A172 (cell line): ENCODE measurements at regions not wholly inside any gene's neighbourhood (a gene's known extent, or its start where the extent isn't known, plus 50 kb on each side); places are given as distances from the start of the nearest gene placed in this dataset.

Experiments
- DNase-seq: peaks from one replicate; pipeline ENCODE4 v3.0.0-alpha.2; 2015; ENCODE audit warnings: low spot score

GRCh38 chr1:10896673-10897072, 100.2 kb upstream of the CASZ1 start:
- DNase-seq = no peak

- DNase-seq = peak; percentile 12
Measured at GRCh38 chr1:10897321-10897980, 101.0 kb upstream of the CASZ1 start.

GRCh38 chr1:10897981-10898728, 101.7 kb upstream of the CASZ1 start:
- peak; percentile 76 for DNase-seq

- no peak for DNase-seq
Measured at GRCh38 chr1:10898921-10899320, 102.5 kb upstream of the CASZ1 start.

- DNase-seq = no peak
Measured at GRCh38 chr1:10899490-10900250, 103.2 kb upstream of the CASZ1 start.

GRCh38 chr1:10900251-10900651, 103.8 kb upstream of the CASZ1 start:
- DNase-seq = no peak

GRCh38 chr1:10900691-10901090, 104.2 kb upstream of the CASZ1 start:
- DNase-seq = peak; percentile 28

- peak; percentile 42 for DNase-seq
Measured at GRCh38 chr1:10901091-10901890, 104.8 kb upstream of the CASZ1 start.

GRCh38 chr1:10901891-10902805, 105.7 kb upstream of the CASZ1 start:
- peak; percentile 14 for DNase-seq

GRCh38 chr1:10903421-10903820, 107.0 kb upstream of the CASZ1 start:
- no peak for DNase-seq

- DNase-seq = no peak
Measured at GRCh38 chr1:10903821-10904220, 107.4 kb upstream of the CASZ1 start.

GRCh38 chr1:10904396-10905358, 107.8 kb upstream of the TARDBP start:
- no peak for DNase-seq

GRCh38 chr1:10905841-10906655, 106.4 kb upstream of the TARDBP start:
- DNase-seq = no peak

GRCh38 chr1:10906866-10907519, 105.5 kb upstream of the TARDBP start:
- no peak for DNase-seq

- DNase-seq = no peak
Measured at GRCh38 chr1:10908266-10908665, 104.2 kb upstream of the TARDBP start.

- peak; percentile 10 for DNase-seq
Measured at GRCh38 chr1:10909697-10910680, 102.5 kb upstream of the TARDBP start.
